NB4 (cell line): ENCODE measurements at regions not wholly inside any gene's neighbourhood (a gene's known extent, or its start where the extent isn't known, plus 50 kb on each side); places are given as distances from the start of the nearest gene placed in this dataset.

Experiments
- DNase-seq: peaks from one replicate; pipeline ENCODE4 v3.0.0; 2010; ENCODE audit warnings: low read depth
- H3K4me3 ChIP-seq: one replicate; pipeline ENCODE4 v1.5.1; 2011; ENCODE audit warnings: mild to moderate bottlenecking, low read depth, low read length, moderate library complexity
- MYC ChIP-seq: IDR thresholded peaks from 2 replicates; pipeline ENCODE4 v1.6.1; 2011; ENCODE audit warnings: low read depth, low read length
- POLR2A ChIP-seq: IDR thresholded peaks from 2 replicates; pipeline ENCODE4 v1.6.1; 2011; ENCODE audit warnings: mild to moderate bottlenecking; ENCODE audit not compliant: insufficient read length; ENCODE audit errors: extremely low read depth
- TF ChIP-seq, protein P1 (sequence below): IDR thresholded peaks from one replicate; pipeline ENCODE4 v1.5.1; 2012; ENCODE audit warnings: low read depth, low read length
- TF ChIP-seq, protein P2 (sequence below): IDR thresholded peaks from 2 replicates; pipeline ENCODE4 v1.6.1; 2011; ENCODE audit warnings: low read depth, low read length

DNA sequence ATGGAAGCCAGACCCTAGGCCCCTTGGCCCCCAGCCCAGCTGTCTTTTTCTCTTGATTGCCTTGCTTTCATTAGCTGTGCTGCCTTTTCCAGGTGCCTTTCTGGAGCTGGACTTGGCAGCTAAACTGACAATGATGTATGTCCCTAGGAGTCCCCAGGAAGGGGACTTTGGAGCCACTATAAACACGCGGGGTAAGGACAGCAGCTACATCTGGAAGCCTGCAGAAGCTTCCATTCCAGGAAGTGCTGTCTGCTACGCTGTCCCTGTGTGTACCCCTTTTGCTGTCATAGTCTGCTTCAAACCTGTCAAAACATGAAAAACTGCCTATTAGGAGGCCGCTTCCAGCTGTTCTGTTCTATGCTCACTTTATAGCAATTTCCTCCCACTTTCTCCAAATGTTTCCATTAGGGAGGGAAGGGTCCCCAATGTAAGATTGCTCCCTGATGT lies 153.3 kb upstream of the RAG2 start:
- DNase-seq: no peak
- no peak overlapping the region for H3K4me3 ChIP-seq
- TF ChIP-seq POLR2A (no peak), MYC (no peak)
- TF ChIP-seq, protein P1, sequence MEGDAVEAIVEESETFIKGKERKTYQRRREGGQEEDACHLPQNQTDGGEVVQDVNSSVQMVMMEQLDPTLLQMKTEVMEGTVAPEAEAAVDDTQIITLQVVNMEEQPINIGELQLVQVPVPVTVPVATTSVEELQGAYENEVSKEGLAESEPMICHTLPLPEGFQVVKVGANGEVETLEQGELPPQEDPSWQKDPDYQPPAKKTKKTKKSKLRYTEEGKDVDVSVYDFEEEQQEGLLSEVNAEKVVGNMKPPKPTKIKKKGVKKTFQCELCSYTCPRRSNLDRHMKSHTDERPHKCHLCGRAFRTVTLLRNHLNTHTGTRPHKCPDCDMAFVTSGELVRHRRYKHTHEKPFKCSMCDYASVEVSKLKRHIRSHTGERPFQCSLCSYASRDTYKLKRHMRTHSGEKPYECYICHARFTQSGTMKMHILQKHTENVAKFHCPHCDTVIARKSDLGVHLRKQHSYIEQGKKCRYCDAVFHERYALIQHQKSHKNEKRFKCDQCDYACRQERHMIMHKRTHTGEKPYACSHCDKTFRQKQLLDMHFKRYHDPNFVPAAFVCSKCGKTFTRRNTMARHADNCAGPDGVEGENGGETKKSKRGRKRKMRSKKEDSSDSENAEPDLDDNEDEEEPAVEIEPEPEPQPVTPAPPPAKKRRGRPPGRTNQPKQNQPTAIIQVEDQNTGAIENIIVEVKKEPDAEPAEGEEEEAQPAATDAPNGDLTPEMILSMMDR: no peak

DNA sequence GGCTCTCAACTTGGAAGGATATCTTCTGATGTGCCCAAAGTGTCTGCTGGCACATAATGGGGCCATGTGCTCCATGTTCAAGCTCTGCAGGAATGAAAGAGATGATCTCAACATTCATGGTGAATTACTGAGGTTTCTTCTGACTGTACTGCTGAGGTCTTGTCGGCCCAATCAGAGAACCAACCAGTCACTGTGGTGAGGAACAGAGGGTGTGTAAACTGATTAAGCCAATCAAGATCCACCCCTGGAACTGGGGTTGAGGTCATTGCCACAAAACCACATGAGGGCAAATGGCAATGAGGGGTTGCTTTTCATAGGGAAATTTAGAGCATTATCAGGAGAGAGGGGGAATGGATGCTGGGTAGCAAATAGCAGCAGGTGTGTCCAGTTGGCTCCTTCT lies 152.3 kb upstream of the RAG2 start:
- TF ChIP-seq, protein P1: no peak
- TF ChIP-seq MYC: no peak
- TF ChIP-seq, protein P2, sequence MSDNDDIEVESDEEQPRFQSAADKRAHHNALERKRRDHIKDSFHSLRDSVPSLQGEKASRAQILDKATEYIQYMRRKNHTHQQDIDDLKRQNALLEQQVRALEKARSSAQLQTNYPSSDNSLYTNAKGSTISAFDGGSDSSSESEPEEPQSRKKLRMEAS: no peak
- no peak for TF ChIP-seq POLR2A
- H3K4me3 ChIP-seq: no peak overlapping the region
- DNase-seq: peak; percentile 15

DNA sequence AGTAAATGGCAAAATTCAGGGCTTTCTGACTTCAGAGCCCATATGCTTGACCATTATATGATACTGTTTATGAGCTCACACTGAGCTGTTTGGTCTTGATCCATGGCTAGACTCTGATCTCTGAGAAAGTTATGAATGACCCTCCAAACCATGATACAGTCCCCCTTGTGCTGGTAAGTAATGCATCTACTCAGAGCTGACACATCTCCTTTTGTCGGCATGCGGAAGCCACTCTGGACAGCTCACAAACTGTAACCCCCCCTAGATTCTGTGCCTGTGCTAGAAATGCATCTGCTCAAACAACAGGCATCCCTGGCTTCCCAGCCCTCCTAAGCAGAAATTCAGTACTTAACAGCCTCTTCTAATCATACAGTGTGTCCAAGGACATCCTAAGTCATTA lies 150.8 kb upstream of the RAG2 start:
- no peak for DNase-seq
- no peak overlapping the region for H3K4me3 ChIP-seq
- TF ChIP-seq, protein P1: no peak
- no peak for TF ChIP-seq MYC
- TF ChIP-seq, protein P2: no peak
- TF ChIP-seq POLR2A: no peak

DNA sequence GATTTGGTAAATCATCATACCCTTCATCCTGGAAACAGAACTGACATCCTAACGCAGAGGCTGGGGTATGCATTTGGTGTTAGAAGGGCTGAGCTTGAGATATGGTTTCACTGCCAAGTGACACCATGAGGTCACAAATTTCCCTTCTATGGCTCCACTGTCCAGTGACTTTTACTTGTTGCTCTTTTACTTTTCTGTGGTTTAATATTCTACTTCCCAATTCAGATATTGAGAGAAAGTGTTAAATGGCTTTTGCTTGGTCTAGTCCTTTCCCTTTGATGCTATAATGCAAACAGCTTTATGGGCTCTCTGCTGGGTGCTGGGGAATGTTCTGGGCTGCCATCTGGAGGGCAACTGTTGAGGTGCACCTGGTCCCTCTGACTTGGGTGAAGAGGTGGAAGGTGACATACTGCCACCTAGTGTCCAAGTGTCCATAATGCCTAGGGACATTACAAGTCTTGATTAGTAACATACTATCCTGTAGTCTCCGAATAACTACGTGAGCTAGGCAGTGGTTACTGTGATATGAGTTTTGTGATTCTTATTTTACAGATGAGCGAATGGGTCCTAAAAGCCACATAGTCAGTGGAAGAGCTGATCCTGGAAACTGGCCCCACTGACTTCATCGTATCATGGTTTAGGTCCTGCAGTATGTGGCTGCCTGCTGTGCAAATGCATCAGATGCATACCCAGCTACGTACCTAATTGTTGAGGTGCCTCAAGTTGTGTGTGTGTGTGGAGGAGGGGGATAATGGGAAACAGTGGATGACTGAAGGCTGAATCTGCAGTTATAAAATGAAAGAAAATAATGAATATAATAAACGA lies 149.1 kb upstream of the RAG2 start:
- no peak overlapping the region for H3K4me3 ChIP-seq
- DNase-seq: peak; percentile 93
- TF ChIP-seq, protein P2: peak; percentile 55
- no peak for TF ChIP-seq MYC
- TF ChIP-seq, protein P1: peak; percentile 100

DNA sequence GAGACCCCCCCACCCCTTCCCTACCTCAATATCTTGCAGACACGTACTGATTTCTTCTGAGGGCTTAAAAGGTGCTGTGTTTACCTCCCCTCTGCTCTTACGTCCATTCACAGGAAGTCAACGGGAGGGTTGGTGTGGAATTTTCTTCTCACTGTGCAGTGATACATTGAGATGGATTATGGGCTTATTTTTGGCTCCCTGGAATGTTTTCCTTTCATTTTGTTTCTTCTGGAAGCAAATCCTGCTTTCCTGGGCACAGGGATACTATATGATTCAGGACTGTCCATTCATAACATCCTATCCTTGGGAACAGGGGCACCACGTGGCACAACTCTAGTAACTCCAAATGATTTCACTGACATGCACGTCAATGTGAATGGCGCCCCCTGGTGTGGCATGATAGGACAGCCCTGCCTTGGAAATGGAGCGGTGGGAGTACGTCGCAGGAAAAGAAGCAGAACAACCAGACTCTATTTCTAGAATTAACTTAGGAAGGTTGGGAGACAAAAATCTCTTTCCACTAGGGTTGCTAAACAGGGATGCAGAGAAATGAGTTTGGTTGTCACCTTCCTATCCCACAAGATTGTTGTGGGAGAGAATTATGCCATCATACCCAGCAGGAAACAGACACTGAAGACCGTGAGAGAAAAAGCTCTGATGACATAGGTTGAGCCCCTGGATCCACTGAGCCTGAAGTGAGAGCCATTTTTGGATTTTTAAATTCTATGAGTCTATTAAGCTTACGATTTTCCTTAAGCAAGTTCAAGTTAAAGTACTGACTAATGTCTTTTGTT lies 146.5 kb upstream of the RAG2 start:
- peak; percentile 85 for TF ChIP-seq MYC
- TF ChIP-seq, protein P1: peak; percentile 98
- TF ChIP-seq, protein P2: peak; percentile 95
- no peak for TF ChIP-seq POLR2A
- no peak overlapping the region for H3K4me3 ChIP-seq
- DNase-seq: peak; percentile 78
